Urinary bladder (tissue), 3 donors: ENCODE measurements at regions not wholly inside any gene's neighbourhood (a gene's known extent, or its start where the extent isn't known, plus 50 kb on each side); places are given as distances from the start of the nearest gene placed in this dataset.

Source experiments
- DNase-seq: peaks from one replicate; pipeline ENCODE4 v3.0.0-alpha.2; 2015; ENCODE audit errors: extremely low spot score
- H3K27ac ChIP-seq: one replicate; pipeline ENCODE4 v1.5.1; 2013; ENCODE audit warnings: low read depth, mild to moderate bottlenecking, moderate library complexity
- H3K36me3 ChIP-seq: one replicate; pipeline ENCODE4 v1.6.1; 2013; ENCODE audit warnings: mild to moderate bottlenecking, moderate library complexity; ENCODE audit not compliant: insufficient read depth
- H3K4me1 ChIP-seq: one replicate; pipeline ENCODE4 v1.6.1; 2013; ENCODE audit warnings: mild to moderate bottlenecking, moderate library complexity; ENCODE audit not compliant: insufficient read depth
- H3K4me3 ChIP-seq: one replicate; pipeline ENCODE4 v1.5.1; 2013; ENCODE audit warnings: low read depth, low read length
- WGBS: extraction: QIAGEN DNeasy Blood & Tissue Kit; methylation state at CpG from one replicate; pipeline ENCODE4 v1.1.7; 2013; 5-methylcytosine and 5-hydroxymethylcytosine counted together
- donor health status: healthy with polysubstance abuse.
- donor health status: healthy.

DNA sequence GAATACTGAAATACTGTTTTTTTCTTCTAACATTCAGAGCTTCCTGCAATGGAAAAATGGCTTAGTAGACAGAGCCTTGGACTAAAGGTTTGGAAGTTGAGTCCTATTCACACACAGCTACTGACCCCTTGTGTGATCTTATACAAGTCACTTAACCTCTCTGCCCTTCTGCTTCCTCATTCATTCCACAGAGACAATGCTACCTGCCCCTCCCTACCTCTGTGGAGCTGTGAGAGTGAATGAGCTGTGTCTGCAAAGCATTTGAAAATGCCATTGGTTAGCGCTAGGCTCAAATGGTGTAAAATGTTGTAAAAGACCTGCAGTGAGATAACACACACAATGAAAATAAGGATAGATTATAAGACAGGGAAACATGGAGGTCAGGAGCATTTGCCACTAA is 214.4 kb downstream of the BARHL2 start:
- Histone ChIP-seq H3K36me3 (no peaks in the 10 kb centered on the region), H3K4me3 (no peak overlapping the region), H3K27ac (no peak overlapping the region), H3K4me1 (no peaks in the 10 kb centered on the region)
- no peak for DNase-seq
- WGBS = 32% methylated on average over 1 of the region's 1 CpG

DNA sequence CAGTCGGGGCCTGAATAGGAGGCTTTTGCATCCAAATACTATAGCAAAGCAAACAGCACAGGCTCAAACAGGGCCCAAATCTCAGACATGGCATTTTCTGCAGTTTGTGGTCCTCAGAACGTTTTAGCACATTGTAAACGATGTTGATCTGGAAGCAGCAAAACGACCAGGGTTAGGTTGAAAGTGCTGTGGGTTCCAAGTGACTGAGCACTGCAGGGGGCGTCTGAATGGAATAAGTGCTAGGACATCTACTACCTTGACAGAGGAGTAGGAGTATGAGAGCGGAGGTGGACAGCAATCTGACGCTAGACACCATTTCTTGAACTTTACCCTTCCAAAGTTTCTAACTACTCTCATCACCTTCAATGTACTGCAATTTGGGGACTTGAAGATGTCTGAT is 214.9 kb downstream of the BARHL2 start:
- DNase-seq = no peak
- Histone ChIP-seq H3K36me3 (no peaks in the 10 kb centered on the region), H3K27ac (no peak overlapping the region), H3K4me3 (no peak overlapping the region), H3K4me1 (no peaks in the 10 kb centered on the region)
- WGBS = 58% methylated on average over 7 of the region's 7 CpGs

DNA sequence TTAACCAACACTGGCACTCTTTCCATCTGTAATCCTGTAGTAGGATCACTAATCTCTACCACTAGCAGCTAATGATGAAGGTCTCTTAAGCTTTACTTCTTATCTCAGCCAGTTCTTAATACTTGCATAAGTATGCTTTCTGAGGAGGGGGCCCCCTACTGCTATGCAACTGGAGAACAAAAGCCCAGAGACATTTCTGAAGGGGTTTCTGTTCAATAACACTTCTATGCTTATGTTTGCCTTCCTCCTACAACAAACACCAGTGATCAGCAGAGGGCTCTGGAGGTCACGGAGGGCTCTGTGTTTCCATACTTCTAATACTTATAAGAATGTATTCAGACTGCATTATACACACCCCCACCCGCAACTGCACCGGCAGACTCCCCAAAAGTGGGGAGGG is 215.8 kb downstream of the BARHL2 start:
- H3K36me3 ChIP-seq = no peaks in the 10 kb centered on the region
- whole genome bisulfite sequencing = 55% methylated on average over 3 of the region's 3 CpGs

DNA sequence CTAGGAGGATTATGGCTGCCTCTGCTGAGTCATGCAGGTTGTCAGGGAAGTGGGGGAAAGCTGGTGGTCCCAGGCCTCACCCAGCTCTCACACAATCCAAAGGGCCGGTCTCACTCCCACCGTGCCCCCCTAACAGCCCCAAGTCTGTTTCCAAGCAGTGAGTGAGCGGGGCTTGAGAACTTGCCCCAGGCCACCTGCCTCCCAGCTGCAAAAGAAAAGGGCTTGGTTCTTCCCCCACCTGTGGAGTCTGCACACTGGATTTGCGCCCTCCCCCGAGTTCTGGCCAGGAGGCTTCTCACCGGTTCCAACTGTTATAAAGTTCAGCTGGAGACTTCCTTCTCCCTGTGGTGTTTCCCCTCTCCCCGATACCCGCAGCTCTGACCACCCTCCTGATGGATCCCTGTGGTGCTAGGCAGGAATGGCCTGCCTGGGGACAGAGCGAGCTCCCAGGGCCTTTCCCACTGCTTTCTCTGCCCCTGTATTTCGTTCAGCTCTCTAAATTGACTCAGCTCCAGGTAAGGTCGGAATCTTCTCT is 222.3 kb downstream of the BARHL2 start:
- Histone ChIP-seq H3K4me1 (no peaks in the 10 kb centered on the region), H3K27ac (no peak overlapping the region), H3K4me3 (no peak overlapping the region), H3K36me3 (no peaks in the 10 kb centered on the region)
- no peak for DNase-seq
- 76% methylated on average over 11 of the region's 11 CpGs for WGBS

More for the DNA sequence above, 215.8 kb downstream of the BARHL2 start:
- no peaks in the 10 kb centered on the region for H3K4me1 ChIP-seq
- no peak overlapping the region for H3K27ac ChIP-seq
- DNase-seq = no peak
- no peak overlapping the region for H3K4me3 ChIP-seq

DNA sequence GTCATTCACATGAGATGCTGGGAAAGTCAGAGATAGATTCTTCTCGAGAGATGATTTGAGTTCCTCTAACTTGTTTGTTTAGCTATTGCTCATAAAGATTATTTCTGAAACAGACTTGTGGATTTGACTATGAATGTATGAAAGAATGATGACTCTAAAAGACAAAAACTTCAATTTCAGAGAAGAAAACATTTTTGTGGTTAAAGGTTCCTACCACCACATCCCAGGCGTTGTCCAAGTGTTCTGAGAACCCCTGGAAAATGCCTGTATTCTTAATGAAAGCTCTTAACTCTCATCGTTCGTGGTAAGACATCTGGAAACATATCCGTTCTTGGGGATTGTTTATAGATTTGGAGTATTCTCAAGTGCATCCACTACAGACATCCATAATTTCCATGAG is 228.7 kb downstream of the BARHL2 start:
- Histone ChIP-seq H3K36me3 (no peaks in the 10 kb centered on the region), H3K4me3 (no peak overlapping the region), H3K27ac (no peak overlapping the region), H3K4me1 (no peaks in the 10 kb centered on the region)
- 45% methylated on average over 5 of the region's 5 CpGs for WGBS
- no peak for DNase-seq

DNA sequence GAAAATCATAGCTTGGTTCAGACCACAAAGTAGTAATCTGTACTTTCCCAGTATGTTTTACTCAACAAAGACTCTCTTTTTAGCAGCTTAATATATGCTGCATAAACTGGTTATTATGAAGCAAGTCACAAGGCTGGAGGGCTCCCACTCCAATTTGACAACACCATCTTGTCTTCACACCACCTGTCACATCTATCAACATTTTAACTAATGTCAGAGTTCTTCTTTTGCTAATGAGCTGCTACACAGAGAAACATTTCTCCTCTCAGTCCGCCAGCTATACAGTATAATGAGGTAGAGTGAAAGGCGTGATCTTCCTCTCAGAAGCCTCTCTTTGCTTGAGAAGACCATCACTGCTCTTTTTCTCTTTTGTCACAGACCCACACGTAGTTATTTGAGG is 230.1 kb downstream of the BARHL2 start:
- H3K4me1 ChIP-seq = no peaks in the 10 kb centered on the region
- no peak overlapping the region for H3K4me3 ChIP-seq
- no peak for DNase-seq
- no peaks in the 10 kb centered on the region for H3K36me3 ChIP-seq
- WGBS = 84% methylated on average over 3 of the region's 3 CpGs
- no peak overlapping the region for H3K27ac ChIP-seq

DNA sequence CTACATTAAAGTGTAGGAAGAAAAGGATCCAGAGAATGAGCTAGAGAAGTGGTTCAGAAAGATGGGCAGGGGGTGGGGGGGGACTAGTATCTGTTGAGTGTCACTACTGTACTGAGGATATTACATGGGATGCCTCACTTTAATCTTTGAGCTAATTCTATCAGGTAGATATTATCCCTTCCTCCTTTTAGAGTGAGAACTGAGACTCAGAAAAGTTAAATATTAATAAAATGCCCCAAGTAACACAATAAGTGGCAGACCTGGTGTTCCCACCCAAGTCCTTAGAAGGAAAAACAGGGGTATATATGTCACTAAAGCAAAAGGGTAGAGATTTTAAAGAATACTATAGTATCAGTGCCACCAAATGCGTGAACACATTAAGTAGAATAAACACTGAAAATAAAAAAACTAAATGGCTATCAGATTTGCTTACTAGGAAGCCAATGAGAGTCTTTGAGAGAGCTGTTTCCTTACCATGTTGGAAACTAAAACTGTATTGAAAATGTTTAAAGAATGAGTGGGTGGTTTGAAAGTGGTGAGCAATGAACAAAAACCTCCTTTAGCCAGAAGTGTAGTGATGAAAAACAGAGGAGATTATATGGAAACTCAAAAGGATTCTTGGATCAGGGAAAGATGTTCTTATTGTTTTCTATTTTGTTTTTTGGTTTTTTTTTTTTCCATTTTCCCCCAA is 230.8 kb downstream of the BARHL2 start:
- H3K27ac ChIP-seq = no peak overlapping the region
- no peaks in the 10 kb centered on the region for H3K36me3 ChIP-seq
- no peak for DNase-seq
- no peaks in the 10 kb centered on the region for H3K4me1 ChIP-seq
- 85% methylated on average over 1 of the region's 1 CpG for WGBS
- no peak overlapping the region for H3K4me3 ChIP-seq

DNA sequence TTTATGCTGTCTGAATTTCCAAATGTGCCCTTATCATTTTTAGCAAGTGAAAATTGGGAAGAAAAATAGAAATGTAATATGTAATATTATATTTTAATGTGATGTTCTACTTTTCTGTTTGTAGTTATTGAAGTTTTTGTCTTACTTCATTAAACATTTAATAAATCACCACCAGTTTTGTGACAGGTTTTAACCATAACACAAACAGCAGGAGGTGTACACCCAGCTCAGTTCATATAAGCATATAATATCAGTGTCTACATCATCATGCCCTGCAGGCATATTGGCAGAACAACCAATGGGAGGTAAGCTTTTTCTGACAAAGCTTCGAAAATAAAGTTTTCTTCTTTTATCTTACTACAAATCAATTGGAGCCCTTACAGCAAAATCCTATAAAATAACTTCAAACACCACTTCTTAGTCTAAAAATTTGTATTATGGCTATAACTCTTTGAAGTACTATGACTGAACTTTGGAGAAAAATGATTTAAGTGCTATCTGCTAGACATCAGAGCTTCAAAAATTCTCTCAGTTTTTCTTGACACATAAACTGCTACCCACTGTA is 236.7 kb downstream of the BARHL2 start:
- 44% methylated on average over 1 of the region's 1 CpG for WGBS
- Histone ChIP-seq H3K27ac (no peak overlapping the region), H3K4me3 (no peak overlapping the region)

DNA sequence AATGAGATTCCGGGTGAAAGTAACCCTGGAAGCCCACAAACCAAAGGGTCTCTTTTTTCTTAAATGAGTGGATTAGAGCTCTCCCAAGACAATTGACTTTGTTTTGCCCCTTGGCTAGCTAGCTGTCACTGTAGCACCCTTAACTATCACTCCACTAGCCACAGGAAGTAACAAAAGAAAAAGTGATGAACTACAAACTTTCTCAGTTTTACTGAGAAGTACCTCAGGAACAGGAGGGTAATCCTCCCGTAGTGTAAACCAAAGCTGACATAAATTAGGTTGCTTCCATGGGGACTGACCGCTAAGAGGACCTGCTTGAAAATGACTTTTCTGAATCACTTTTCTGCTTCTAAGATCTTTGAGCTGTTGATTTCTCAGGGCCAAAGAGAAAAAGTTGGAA is 240.1 kb downstream of the BARHL2 start:
- Histone ChIP-seq H3K4me1 (no peaks in the 10 kb centered on the region), H3K27ac (no peak overlapping the region), H3K4me3 (no peak overlapping the region), H3K36me3 (no peaks in the 10 kb centered on the region)
- 83% methylated on average over 3 of the region's 3 CpGs for whole genome bisulfite sequencing
- no peak for DNase-seq

More for the DNA sequence above, 236.7 kb downstream of the BARHL2 start:
- no peak for DNase-seq
- Histone ChIP-seq H3K4me1 (no peaks in the 10 kb centered on the region), H3K36me3 (no peaks in the 10 kb centered on the region)

DNA sequence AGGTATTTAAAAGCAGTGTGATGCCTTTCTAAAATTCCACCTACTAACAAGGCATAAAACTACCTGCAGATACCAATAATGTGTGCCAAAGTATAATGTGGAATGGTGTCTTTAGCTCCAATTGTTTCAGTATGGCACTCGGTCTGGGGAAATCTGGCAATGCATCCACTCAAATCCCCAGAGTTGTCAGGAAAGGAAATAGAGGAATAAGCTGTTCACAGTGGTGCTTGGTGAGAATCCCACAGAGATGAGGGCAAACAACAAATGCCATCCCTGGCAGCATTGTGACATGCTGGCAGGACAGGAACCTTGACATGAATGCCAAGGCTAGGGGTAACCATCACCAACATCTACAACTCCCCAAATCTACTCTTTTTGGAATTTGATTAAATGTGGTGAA is 240.7 kb downstream of the BARHL2 start:
- no peak overlapping the region for H3K4me3 ChIP-seq
- WGBS = 58% methylated on average over 1 of the region's 1 CpG
- H3K4me1 ChIP-seq = no peaks in the 10 kb centered on the region
- H3K36me3 ChIP-seq = no peaks in the 10 kb centered on the region
- DNase-seq = no peak
- no peak overlapping the region for H3K27ac ChIP-seq

DNA sequence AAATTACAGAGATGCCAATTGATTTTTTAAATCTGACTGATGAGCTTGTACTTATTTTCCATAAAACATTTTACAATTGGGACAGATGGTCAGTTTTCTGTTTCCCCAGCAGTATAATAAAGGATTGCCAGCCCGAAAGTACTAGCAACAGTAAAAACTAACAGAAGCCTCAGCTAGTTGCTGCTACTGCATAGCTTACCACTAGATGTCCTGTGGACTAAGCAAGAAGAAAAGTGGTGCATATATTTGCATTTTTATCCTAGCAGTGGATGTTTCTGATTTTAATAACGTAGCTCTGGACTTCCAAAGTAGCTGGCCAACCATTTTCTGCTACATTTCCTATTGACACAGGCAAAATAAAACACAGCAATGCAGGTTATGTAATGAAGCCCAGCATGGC is 241.5 kb downstream of the BARHL2 start:
- Histone ChIP-seq H3K27ac (no peak overlapping the region), H3K4me1 (no peaks in the 10 kb centered on the region), H3K4me3 (no peak overlapping the region), H3K36me3 (no peaks in the 10 kb centered on the region)
- no peak for DNase-seq
- WGBS = 17% methylated on average over 2 of the region's 2 CpGs

DNA sequence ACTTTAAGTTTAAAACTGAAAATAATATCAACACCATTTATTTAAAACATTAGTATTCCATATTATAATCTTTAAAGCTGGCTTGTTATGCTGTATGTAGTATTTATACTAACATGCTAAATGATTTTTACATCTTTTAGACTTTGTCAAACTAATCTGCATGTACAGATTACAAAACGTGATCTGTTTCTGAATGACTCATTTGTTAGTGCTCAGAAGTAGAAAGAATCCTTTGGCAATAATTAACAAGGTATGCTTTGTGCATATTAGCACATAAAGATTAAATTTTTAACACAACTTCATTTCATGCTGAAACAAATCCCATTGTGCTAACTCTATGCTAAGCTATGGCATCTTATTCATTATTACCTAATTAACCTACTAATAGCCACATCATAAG is 242.4 kb downstream of the BARHL2 start:
- 32% methylated on average over 1 of the region's 1 CpG for WGBS
- Histone ChIP-seq H3K36me3 (no peaks in the 10 kb centered on the region), H3K4me1 (no peaks in the 10 kb centered on the region), H3K4me3 (no peak overlapping the region), H3K27ac (no peak overlapping the region)
- no peak for DNase-seq

DNA sequence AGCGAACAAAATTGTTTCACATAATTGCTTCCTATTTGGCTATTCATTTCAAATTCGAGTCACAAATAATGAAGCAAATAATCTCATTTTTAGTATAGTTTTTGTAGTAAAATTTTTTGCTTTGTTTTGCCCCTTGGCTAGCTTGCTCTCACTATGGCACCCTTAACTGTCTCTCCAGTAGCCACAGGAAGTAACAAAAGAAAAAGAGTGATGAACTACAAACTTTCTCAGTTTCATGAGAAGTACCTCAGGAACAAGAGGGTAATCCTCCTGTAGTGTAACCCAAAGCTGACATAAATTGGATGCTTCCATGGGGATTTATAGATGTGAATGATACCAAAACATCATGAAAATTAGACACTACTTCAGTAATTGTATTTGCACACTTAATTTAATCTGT is 242.9 kb downstream of the BARHL2 start:
- 70% methylated on average over 2 of the region's 2 CpGs for whole genome bisulfite sequencing
- Histone ChIP-seq H3K27ac (no peak overlapping the region), H3K36me3 (no peaks in the 10 kb centered on the region), H3K4me3 (no peak overlapping the region), H3K4me1 (no peaks in the 10 kb centered on the region)
- no peak for DNase-seq

DNA sequence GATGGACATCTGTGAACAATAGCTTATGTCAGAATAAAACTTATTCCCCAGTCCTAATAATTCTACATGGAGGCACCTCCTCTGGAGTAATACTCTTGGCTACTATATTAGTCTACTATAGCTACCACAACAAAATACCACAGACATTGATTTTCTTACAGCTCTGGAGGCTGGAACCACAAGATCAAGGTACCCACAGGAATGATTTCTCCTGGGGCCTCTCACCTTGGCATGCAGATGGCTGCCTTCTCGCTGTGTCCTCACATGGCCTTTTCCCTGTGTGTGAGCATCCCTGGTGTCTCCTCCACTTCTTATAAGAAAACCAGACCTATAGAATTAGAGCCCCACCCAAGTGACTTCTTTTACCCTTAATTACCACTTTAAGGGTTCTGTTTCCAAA is 244.3 kb downstream of the BARHL2 start:
- Histone ChIP-seq H3K27ac (no peak overlapping the region), H3K4me1 (no peaks in the 10 kb centered on the region), H3K36me3 (no peaks in the 10 kb centered on the region), H3K4me3 (no peak overlapping the region)
- DNase-seq = no peak
- 96% methylated on average over 1 of the region's 1 CpG for WGBS
